Fibroblast of the aortic adventitia (primary cell): ENCODE measurements at regions not wholly inside any gene's neighbourhood (a gene's known extent, or its start where the extent isn't known, plus 50 kb on each side); places are given as distances from the start of the nearest gene placed in this dataset.

Source experiments
- DNase-seq: peaks from one replicate; pipeline ENCODE4 v3.0.0-alpha.2; 2010; ENCODE audit warnings: low read depth
- H3K4me3 ChIP-seq: 2 replicates; pipeline ENCODE4 v1.5.1; 2011; ENCODE audit warnings: low read depth, mild to moderate bottlenecking, control low read depth, low read length, moderate library complexity
- TF ChIP-seq, protein P1 (sequence below): IDR thresholded peaks from 2 replicates; pipeline ENCODE4 v1.5.1; 2011; ENCODE audit warnings: mild to moderate bottlenecking, low read length, control low read depth, inconsistent platforms; ENCODE audit not compliant: insufficient read depth

DNA sequence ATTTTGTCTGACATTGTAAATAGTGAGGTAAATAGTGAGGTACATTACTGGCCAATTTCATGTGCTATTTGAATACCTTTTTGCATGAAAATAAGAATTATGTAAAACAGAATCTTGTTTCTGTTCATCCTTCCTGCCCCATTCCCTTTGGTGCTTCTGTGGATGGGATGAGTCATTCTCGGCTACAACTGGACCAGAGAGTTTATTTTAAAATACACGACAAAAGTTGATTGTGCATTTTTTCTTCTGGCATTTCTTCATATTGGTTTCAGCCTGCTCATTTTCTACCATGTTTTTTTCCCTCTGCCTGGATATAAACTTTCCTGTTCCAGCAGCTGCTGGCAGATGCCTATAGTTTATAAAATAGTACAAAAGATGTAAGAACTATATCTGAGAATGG is 107.5 kb downstream of the CYSLTR2 start:
- TF ChIP-seq, protein P1, sequence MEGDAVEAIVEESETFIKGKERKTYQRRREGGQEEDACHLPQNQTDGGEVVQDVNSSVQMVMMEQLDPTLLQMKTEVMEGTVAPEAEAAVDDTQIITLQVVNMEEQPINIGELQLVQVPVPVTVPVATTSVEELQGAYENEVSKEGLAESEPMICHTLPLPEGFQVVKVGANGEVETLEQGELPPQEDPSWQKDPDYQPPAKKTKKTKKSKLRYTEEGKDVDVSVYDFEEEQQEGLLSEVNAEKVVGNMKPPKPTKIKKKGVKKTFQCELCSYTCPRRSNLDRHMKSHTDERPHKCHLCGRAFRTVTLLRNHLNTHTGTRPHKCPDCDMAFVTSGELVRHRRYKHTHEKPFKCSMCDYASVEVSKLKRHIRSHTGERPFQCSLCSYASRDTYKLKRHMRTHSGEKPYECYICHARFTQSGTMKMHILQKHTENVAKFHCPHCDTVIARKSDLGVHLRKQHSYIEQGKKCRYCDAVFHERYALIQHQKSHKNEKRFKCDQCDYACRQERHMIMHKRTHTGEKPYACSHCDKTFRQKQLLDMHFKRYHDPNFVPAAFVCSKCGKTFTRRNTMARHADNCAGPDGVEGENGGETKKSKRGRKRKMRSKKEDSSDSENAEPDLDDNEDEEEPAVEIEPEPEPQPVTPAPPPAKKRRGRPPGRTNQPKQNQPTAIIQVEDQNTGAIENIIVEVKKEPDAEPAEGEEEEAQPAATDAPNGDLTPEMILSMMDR: no peak
- H3K4me3 ChIP-seq: no peak overlapping the region
- DNase-seq: no peak

DNA sequence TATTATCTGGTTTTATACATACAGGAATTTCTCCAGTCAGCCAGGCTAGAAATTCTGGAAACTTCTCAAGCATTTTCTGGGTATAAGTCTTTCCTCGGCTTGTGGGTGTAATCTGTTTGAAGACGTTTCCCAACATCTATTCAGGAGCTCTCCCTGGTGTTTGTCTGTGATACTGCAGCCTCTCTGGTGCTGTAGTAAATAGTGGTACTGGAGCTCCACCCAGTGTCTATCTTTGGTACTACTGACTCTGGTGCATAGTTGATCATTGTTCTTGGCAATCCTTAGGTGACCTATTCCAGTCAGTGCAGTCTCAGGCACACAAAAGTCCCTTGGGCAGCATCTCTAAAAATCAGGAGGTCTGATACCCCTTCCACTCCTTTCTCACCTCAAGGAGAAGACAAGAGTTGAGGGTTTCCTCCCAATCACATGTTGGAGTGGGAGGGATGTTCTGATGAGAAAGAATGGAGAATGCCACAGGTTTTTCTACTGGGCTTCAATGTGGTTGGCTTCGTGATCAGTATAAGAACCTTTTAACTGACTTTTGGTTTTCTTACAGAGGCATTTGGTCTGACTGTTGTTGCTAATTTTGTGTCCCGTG is 115.5 kb downstream of the CYSLTR2 start:
- TF ChIP-seq, protein P1: peak; percentile 97
- no peak overlapping the region for H3K4me3 ChIP-seq
- peak; percentile 97 for DNase-seq

DNA sequence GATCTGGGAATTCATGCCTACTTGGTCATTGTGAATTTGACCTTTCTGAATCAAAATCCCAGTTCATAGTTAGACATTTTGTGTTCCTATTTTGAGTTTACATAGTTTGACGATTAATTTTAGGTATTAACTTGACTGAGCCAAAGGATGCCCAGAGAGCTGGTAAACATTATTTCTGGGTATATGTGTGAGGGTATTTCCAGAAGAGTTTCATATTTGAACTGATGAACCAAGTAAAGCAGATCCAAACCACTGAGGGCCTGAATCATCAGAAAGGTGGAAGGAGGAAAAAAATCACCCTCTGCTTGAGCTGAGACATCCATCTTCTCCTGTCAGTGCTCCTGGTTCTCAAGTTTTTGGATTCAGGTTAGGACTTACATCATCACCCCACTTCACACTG is 116.6 kb downstream of the CYSLTR2 start:
- DNase-seq: no peak
- TF ChIP-seq, protein P1: no peak
- no peak overlapping the region for H3K4me3 ChIP-seq

DNA sequence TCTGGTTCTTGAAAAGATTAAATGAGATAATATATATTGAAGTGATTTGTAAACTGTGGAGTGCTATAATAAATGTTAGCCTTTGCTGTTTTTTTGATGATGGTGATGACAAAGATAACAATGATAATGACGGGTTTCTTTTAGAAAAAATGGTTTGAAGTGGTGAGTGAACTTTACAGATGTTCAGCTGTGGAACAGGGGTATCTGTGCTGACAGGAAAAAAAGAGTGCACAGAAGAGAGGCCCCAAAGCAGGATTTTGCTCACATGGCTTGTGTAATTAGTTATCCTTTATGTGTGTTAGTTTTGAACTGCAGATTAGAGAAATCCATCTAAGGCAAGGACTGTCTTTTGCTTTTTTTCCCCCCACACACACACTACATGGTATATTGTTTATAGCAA is 119.2 kb downstream of the CYSLTR2 start:
- no peak overlapping the region for H3K4me3 ChIP-seq
- TF ChIP-seq, protein P1: no peak
- DNase-seq: no peak

DNA sequence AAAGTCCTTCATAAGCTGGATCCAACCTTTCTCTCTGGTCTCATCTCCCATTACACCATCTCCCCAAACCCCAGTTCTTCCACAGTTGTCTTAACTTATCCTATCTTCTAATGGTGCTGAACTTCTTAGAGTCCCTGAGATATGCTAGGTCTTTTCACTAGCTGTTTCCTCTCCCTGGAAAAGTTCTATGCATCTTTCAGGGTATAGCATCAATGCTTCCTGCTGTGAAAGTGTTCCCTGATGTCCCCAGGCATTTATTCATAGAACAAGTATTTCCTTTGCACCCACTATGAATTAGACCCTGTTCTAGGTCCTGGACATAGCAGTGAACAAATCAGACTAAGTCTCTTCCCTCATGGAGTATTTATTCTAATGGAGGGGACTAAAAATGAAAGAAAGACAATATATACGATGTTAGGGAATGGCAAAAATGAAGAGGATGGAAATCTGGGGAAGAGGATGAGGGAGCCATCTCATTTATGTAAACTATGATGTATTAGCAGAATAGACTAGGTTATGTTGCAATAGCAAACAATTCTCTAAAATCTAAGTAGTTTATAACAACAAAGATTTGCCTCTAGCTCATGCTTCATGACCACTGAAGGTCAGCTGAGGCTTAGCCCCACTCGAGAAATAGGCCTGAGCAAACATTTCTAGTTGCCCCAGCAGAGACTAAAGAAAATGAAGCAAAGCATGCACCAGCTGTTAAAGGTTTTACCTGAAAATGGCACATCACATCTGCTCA is 120.0 kb downstream of the CYSLTR2 start:
- no peak for DNase-seq
- TF ChIP-seq, protein P1: no peak
- H3K4me3 ChIP-seq: no peak overlapping the region

DNA sequence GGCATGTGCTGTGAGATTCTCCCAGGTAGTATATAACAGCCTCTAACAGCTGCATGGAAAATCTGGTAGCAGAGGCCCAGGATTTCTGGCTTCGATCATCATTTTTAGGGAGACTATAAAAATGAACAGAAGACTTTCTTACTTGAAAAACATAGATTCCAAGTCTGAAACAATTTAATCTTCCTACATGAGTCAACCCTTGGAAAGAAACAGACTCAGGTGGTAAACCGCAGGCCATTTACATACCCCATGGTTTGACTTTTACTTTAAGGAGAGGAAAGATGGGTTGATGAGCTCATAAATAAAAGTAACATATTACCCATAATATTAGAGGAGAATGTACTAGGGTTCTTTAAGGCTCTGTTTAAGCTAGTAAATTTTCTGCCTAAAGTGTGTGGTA is 121.6 kb downstream of the CYSLTR2 start:
- no peak for DNase-seq
- no peak overlapping the region for H3K4me3 ChIP-seq
- TF ChIP-seq, protein P1: no peak
